Heart right ventricle (tissue), 16 donors: ENCODE measurements at regions not wholly inside any gene's neighbourhood (a gene's known extent, or its start where the extent isn't known, plus 50 kb on each side); places are given as distances from the start of the nearest gene placed in this dataset.

Source experiments
- ATAC-seq, 8 donors: fragments of 200-7000 bp; cut with Tn5 transposase; one replicate each; pipeline ENCODE4 v1.9.1; 2020; ENCODE audit warnings: mild to moderate bottlenecking in 8 of 8, moderate library complexity in 8 of 8, moderate number of reproducible peaks in 1 of 8
- DNase-seq, 2 donors: peaks; one replicate each; pipeline ENCODE4 v3.0.0-alpha.2; 2020
- H3K27ac ChIP-seq, 10 donors: fragments of 200-600 bp; sonication (generic) in 2 of 10; one replicate each; pipeline versions ENCODE4 v1.5.0 to v1.8.0; 2020 to 2022; ENCODE audit warnings: mild to moderate bottlenecking in 3 of 10
- H3K27me3 ChIP-seq, 7 donors: fragments of 200-600 bp; one replicate each; pipeline ENCODE4 v1.8.0; 2021 to 2022; ENCODE audit warnings: mild to moderate bottlenecking in 2 of 7
- H3K36me3 ChIP-seq, 9 donors: fragments of 200-600 bp; sonication (generic) in 1 of 9; one replicate each; pipeline versions ENCODE4 v1.5.0 to v1.8.0; 2020 to 2022; ENCODE audit warnings: mild to moderate bottlenecking in 2 of 9
- H3K4me1 ChIP-seq, 9 donors: fragments of 200-600 bp; sonication (generic) in 1 of 9; one replicate each; pipeline versions ENCODE4 v1.5.0 to v1.8.0; 2020 to 2022; ENCODE audit warnings: mild to moderate bottlenecking in 4 of 9
- H3K4me3 ChIP-seq, 10 donors: fragments of 200-600 bp; sonication (generic) in 2 of 10; one replicate each; pipeline versions ENCODE4 v1.5.0 to v1.8.0; 2020 to 2022; ENCODE audit warnings: mild to moderate bottlenecking in 7 of 10, moderate library complexity in 2 of 10
- H3K9me3 ChIP-seq, 11 donors: fragments of 200-600 bp in 10 of 11; sonication (generic) in 2 of 11; one replicate each; pipeline versions ENCODE4 v1.5.0 to v1.8.0; 2013 to 2022; ENCODE audit warnings: mild to moderate bottlenecking in 2 of 11, control low read depth in 1 of 11, moderate library complexity in 1 of 11
- WGBS, 2 donors: extraction: QIAGEN DNeasy Blood & Tissue Kit; methylation state at CpG; one replicate each; pipeline ENCODE4 v1.1.7; 2013; ENCODE audit warnings: inconsistent platforms in 1 of 2; 5-methylcytosine and 5-hydroxymethylcytosine counted together
- intact Hi-C, 10 donors: fragments of 100-400 bp; cut with DNase I; formaldehyde crosslinking; loops; one replicate each; pipeline versions ENCODE4 v1.11.1 to v1.14.2; 2022
- TF ChIP-seq, protein P1 (sequence below), 9 donors: fragments of 200-600 bp; sonication (generic) in 2 of 9; IDR thresholded peaks; one replicate each; pipeline versions ENCODE4 v1.5.0 to v1.8.0; 2021 to 2022; ENCODE audit warnings: antibody characterized with exemption in 9 of 9, mild to moderate bottlenecking in 5 of 9, moderate library complexity in 1 of 9
- donor health status: Arrhythmogenic right ventricular cardiomyopathy.
- donor health status: ischemic (EF 13 %, LVEDD 7.1; RV severe dilation, severe dysfunction).
- donor health status: healthy with polysubstance abuse.
- donor health status: DM: no; HTN: yes; CAD: no.
- donor health status: DM: no; HTN: no; CAD: no.
- donor health status: ischemic (EF 25% LVEDD 6.9; RV normal size, moderate dysfunction).
- donor health status: ischemic (EF 25% LVEDD 5.7; RV mildly dilated, moderate dysfunction).
- donor health status: healthy.
- donor health status: DM: yes; HTN: yes; CAD: no.
- donor health status: Ischemic cardiomyopathy.
- donor health status: ischemic (EF 35%, LVEDD 5.7; RV mildly dilated, moderate dysfunction).
- donor health status: nonischemic (EF 11% LVEDD 7.7; RV severe dilation, severe dysfunction).
- donor health status: DM: yes; HTN: yes; CAD: no.
- donor health status: PGD.
- donor health status: ischemic (EF 29% LVEDD 5.4; RV normal size, mild dysfunction).
- donor health status: nonischemic (EF 23%, LVEDD 6.1; RV moderate dilation, normal function).

DNA sequence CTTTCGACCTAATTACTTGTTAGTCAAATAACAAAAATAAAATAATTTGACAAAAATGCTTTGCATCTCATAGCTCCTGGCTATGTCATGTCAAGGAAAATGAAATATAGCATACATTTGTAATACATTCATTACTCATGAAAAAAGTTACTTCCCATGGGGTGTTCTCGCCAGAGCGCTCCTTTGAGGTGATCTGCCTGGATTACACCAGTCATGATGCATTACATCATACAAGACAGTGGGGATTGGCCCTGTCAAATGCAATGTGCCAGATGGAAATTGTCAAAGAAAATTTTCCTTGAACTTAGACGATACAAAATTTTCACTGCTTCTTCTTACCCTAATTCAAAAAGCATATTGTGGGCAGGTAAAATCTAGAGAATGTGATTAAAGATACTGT lies 215.6 kb upstream of the B3GALT2 start:
- no peak overlapping the region for H3K4me3 ChIP-seq
- intact Hi-C loops: loop anchor here in 7 of 10 donors (10.0 kb wide), 6 partner anchors 183 to 893 kb away; partner anchors contain the start of gene B3GALT2 (in 5 of the 7)
- TF ChIP-seq, protein P1, sequence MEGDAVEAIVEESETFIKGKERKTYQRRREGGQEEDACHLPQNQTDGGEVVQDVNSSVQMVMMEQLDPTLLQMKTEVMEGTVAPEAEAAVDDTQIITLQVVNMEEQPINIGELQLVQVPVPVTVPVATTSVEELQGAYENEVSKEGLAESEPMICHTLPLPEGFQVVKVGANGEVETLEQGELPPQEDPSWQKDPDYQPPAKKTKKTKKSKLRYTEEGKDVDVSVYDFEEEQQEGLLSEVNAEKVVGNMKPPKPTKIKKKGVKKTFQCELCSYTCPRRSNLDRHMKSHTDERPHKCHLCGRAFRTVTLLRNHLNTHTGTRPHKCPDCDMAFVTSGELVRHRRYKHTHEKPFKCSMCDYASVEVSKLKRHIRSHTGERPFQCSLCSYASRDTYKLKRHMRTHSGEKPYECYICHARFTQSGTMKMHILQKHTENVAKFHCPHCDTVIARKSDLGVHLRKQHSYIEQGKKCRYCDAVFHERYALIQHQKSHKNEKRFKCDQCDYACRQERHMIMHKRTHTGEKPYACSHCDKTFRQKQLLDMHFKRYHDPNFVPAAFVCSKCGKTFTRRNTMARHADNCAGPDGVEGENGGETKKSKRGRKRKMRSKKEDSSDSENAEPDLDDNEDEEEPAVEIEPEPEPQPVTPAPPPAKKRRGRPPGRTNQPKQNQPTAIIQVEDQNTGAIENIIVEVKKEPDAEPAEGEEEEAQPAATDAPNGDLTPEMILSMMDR (IDR thresholded peaks at IDR 0.05): no peak
- H3K36me3 ChIP-seq: no peaks in the 10 kb centered on the region
- WGBS, 2 donors: 85 to 90% methylated on average over 4 of the region's 4 CpGs
- no peaks in the 10 kb centered on the region for H3K9me3 ChIP-seq
- H3K27me3 ChIP-seq: no peaks in the 10 kb centered on the region
- no peak overlapping the region for H3K27ac ChIP-seq
- H3K4me1 ChIP-seq: peaks cover 0 to 8% (median 2%) of the 10 kb centered on the region in 9 donors
- ATAC-seq: no peak
- no peak for DNase-seq

DNA sequence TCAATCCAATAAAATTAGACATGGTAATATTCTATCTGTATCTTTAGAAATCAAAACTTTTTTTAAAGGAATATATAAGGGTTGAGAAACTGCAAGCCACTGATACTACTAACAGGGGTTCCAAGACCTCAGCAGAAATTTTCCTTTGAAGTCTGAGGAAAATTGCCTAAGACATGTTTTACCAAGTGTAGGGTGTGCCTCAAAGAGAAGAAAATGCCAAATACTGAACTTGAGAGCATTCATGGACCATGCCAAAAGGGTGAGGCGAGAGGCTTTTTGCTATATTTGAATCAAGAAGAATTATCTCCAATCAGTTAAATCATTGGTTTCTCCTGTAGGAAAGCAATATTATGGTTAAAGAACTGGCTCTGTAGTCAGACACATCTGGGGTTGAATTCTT lies 207.9 kb upstream of the B3GALT2 start:
- ATAC-seq (no peak), DNase-seq (no peak)
- Histone ChIP-seq H3K27me3 (no peaks in the 10 kb centered on the region), H3K9me3 (no peaks in the 10 kb centered on the region), H3K4me1 (peaks cover 0 to 10% (median 0%) of the 10 kb centered on the region in 9 donors), H3K36me3 (no peaks in the 10 kb centered on the region), H3K4me3 (no peak overlapping the region), H3K27ac (no peak overlapping the region)
- intact Hi-C loops: loop anchor here in 1 of 10 donors (5.0 kb wide), 1 partner anchor 1307 kb away; no protein-coding TSS in a partner anchor
- TF ChIP-seq, protein P1 (IDR thresholded peaks at IDR 0.05): no peak
- 88 to 97% methylated on average over 1 of the region's 1 CpG for WGBS, 2 donors

DNA sequence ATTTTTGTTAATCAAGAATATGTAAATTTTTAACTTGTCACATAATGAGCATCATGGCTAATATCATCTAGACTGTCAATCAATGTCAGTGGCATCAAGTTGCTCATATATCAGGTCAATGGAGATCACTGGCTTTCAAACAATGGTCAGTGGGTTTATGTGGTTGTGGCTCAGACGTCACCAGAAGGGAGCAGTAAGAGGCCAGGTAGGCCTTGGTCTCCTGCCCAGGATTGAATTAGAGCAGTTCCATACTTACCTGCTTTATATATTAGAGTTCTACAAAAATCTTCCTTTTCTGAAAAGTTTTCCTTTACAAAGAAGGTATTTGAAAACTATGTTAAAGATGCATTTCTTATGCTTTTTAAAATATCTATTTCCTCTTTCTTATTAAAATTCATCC lies 206.3 kb upstream of the B3GALT2 start:
- ATAC-seq (no peak), DNase-seq (no peak)
- Histone ChIP-seq H3K4me3 (no peak overlapping the region), H3K4me1 (peaks cover 0 to 10% (median 0%) of the 10 kb centered on the region in 9 donors), H3K36me3 (no peaks in the 10 kb centered on the region), H3K9me3 (no peaks in the 10 kb centered on the region), H3K27ac (no peak overlapping the region), H3K27me3 (no peaks in the 10 kb centered on the region)
- TF ChIP-seq, protein P1 (IDR thresholded peaks at IDR 0.05): no peak
- WGBS, 2 donors: 77 to 87% methylated on average over 1 of the region's 1 CpG
- intact Hi-C loops: loop anchor here in 1 of 10 donors (5.0 kb wide), 1 partner anchor 1305 kb away; no protein-coding TSS in a partner anchor

DNA sequence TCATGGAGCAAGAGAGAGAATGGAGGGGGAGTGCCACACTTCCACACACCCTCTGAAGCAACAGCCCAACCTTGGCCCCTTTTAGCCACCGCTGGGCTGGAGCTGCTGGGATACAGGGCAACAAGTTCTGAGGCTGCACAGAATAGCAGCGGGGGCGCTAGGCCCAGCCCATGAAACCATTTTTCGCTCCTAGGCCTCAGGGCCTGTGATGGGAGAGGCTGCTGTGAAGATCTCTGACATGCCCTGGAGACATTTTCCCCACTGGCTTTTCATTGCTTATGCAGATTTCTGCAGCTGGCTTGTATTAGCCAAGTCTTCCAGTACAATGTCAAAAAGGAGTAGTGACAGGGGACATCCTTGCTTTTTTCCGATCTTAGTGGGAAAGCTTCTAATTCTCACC lies 202.3 kb upstream of the B3GALT2 start:
- Histone ChIP-seq H3K4me3 (no peak overlapping the region), H3K9me3 (no peaks in the 10 kb centered on the region), H3K4me1 (peaks cover 0 to 10% (median 0%) of the 10 kb centered on the region in 9 donors), H3K27ac (peak overlapping the region in 1 of 10 donors; percentile 12), H3K27me3 (no peaks in the 10 kb centered on the region), H3K36me3 (no peaks in the 10 kb centered on the region)
- intact Hi-C loops: no loop called here
- 92 to 94% methylated on average over 5 of the region's 5 CpGs for WGBS, 2 donors
- DNase-seq: no peak
- TF ChIP-seq, protein P1 (IDR thresholded peaks at IDR 0.05): no peak
- no peak for ATAC-seq
